GM21515 (cell line): ENCODE measurements at regions not wholly inside any gene's neighbourhood (a gene's known extent, or its start where the extent isn't known, plus 50 kb on each side); places are given as distances from the start of the nearest gene placed in this dataset.

ENCODE experiments used
- ATAC-seq: cut with Tn5 transposase; IDR thresholded peaks from one replicate; pipeline ENCODE4 v1.9.1; 2021; ENCODE audit not compliant: unreplicated experiment

GRCh38 chr2:20559277-20559676 is 91.6 kb downstream of the HS1BP3 start:
- ATAC-seq = no peak

GRCh38 chr2:20560011-20560410 is 90.9 kb downstream of the HS1BP3 start:
- ATAC-seq = no peak

GRCh38 chr2:20560891-20561636 is 89.8 kb downstream of the HS1BP3 start:
- no peak for ATAC-seq

GRCh38 chr2:20561637-20562454 is 89.1 kb downstream of the HS1BP3 start:
- ATAC-seq = no peak

GRCh38 chr2:20562540-20563225 is 88.2 kb downstream of the HS1BP3 start:
- no peak for ATAC-seq

- no peak for ATAC-seq
These were observed 87.6 kb downstream of the HS1BP3 start for GRCh38 chr2:20563251-20563650.

- no peak for ATAC-seq
These were observed 87.1 kb downstream of the HS1BP3 start for GRCh38 chr2:20563833-20564232.

GRCh38 chr2:20565101-20565622 is 85.7 kb downstream of the HS1BP3 start:
- no peak for ATAC-seq

GRCh38 chr2:20565623-20566236 is 85.2 kb downstream of the HS1BP3 start:
- ATAC-seq = no peak

GRCh38 chr2:20566331-20566730 is 84.6 kb downstream of the HS1BP3 start:
- no peak for ATAC-seq

- ATAC-seq = no peak
These were observed 83.6 kb downstream of the HS1BP3 start for GRCh38 chr2:20567159-20567925.
